ENCODE measurements at regions not wholly inside any gene's neighbourhood (a gene's known extent, or its start where the extent isn't known, plus 50 kb on each side); places are given as distances from the start of the nearest gene placed in this dataset.

DNA sequence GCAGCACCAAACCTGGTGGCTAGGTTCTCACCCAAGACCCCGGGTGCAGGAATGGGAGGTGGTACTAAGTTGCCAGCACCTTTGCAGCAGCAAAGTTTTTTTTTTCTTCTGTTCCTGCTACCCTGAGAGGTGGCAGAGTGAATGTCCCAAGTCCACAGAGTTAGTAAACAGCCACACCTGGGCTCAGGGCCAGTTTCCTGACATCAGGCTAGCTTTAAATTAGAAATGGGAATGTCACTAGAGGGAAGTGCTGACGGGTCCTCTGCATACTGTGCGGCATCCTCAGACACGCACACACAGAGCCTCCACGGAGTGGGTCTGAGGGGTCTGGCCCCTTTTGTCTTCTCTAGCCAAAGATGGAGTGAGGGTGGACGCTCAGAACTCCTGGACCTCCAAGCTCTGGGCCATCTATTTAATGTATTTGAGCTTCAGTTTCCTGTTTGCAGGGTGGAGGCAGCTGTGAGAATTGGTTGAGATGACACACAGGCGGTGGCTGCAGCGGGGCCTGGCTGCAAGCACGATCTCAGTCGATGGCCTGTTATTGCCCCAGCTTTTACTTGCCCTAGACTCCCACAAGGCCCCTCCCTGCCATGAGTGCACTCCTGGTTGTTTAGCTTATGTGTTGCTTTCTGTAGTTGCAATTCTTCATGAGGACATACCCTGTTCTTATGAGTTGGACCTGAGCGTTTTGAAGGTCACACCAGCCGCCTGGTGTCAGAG, 751.4 kb upstream of the HS6ST1 start:
- H3K4me3 ChIP-seq (ENCODE audit: low read depth, low read length): no peak overlapping the region
- H3K27me3 ChIP-seq (ENCODE audit: control insufficient read depth, insufficient read depth, low read length): no peaks in the 10 kb centered on the region
- Mint-ChIP-seq H3K27me3 (no peaks in the 10 kb centered on the region), H3K4me3 (no peak overlapping the region), H3K9me3 (peaks cover 0 to 2% (median 0%) of the 10 kb centered on the region in 7 donors), H3K27ac (no peak overlapping the region), H3K4me1 (no peaks in the 10 kb centered on the region), H3K36me3 (no peaks in the 10 kb centered on the region)
- no peak for ATAC-seq (ENCODE audit: low read depth in 2 of 2)
- no peaks in the 10 kb centered on the region for H3K9me3 ChIP-seq (ENCODE audit: control insufficient read depth in 2 of 2, low read length in 2 of 2)
- no peak for DNase-seq
- no peaks in the 10 kb centered on the region for H3K36me3 ChIP-seq (ENCODE audit: control insufficient read depth, insufficient read depth, low read length)
- H3K4me1 ChIP-seq (ENCODE audit: control insufficient read depth, insufficient read depth, low read length, poor library complexity, severe bottlenecking): no peaks in the 10 kb centered on the region
- no peak overlapping the region for H3K27ac ChIP-seq (ENCODE audit: insufficient read depth, low read length, poor library complexity, severe bottlenecking)

DNA sequence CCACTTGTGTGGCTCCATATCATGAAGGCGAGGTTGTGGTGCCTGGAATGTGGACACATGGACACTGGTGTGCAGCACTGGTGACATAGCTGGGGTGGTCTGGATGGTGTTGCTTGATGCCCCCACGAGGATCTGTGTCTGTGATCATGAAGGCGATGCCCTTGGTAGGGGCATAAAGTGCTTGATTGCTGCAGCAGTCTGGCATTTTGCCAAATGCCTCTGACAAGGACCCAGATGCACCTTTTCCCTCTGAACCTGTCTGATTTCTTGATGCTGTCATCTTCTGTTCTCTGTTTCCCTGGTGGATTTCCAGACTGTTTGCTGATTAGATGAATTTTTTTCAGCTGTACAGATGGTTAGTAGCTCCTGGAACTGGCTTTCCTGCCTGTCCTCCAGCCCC, 752.0 kb upstream of the HS6ST1 start:
- no peaks in the 10 kb centered on the region for H3K9me3 ChIP-seq (ENCODE audit: control insufficient read depth in 2 of 2, low read length in 2 of 2)
- no peak for ATAC-seq (ENCODE audit: low read depth in 2 of 2)
- Mint-ChIP-seq H3K36me3 (no peaks in the 10 kb centered on the region), H3K9me3 (peaks cover 0 to 2% (median 0%) of the 10 kb centered on the region in 7 donors), H3K4me3 (no peak overlapping the region), H3K27ac (no peak overlapping the region), H3K27me3 (no peaks in the 10 kb centered on the region), H3K4me1 (no peaks in the 10 kb centered on the region)
- H3K4me1 ChIP-seq (ENCODE audit: control insufficient read depth, insufficient read depth, low read length, poor library complexity, severe bottlenecking): no peaks in the 10 kb centered on the region
- no peak overlapping the region for H3K27ac ChIP-seq (ENCODE audit: insufficient read depth, low read length, poor library complexity, severe bottlenecking)
- DNase-seq: no peak
- no peaks in the 10 kb centered on the region for H3K36me3 ChIP-seq (ENCODE audit: control insufficient read depth, insufficient read depth, low read length)
- no peak overlapping the region for H3K4me3 ChIP-seq (ENCODE audit: low read depth, low read length)
- H3K27me3 ChIP-seq (ENCODE audit: control insufficient read depth, insufficient read depth, low read length): no peaks in the 10 kb centered on the region

DNA sequence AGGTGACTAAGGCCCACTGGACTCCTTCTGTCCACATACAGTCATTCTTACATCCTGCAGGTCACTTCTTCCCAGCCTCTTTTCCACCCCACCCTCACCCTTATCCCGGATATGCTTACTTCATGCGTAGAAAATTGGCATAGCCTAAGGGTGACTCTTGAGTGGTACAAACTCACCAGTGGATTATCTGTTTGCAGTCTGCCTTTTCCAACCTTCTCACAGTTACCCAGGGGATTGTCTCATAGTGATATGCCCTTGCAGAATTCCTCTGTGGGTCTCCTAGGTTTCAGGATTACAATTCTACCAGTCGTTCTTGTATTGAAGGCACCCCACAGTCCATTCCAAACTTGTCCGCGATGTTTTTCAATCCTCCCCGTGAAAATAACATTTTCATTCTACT, 752.9 kb upstream of the HS6ST1 start:
- Histone ChIP-seq H3K9me3 (ENCODE audit: control insufficient read depth in 2 of 2, low read length in 2 of 2) (no peaks in the 10 kb centered on the region), H3K4me1 (ENCODE audit: control insufficient read depth, insufficient read depth, low read length, poor library complexity, severe bottlenecking) (no peaks in the 10 kb centered on the region), H3K27me3 (ENCODE audit: control insufficient read depth, insufficient read depth, low read length) (no peaks in the 10 kb centered on the region), H3K27ac (ENCODE audit: insufficient read depth, low read length, poor library complexity, severe bottlenecking) (no peak overlapping the region), H3K4me3 (ENCODE audit: low read depth, low read length) (no peak overlapping the region), H3K36me3 (ENCODE audit: control insufficient read depth, insufficient read depth, low read length) (no peaks in the 10 kb centered on the region)
- ATAC-seq (ENCODE audit: low read depth in 2 of 2) (no peak), DNase-seq (no peak)
- no peaks in the 10 kb centered on the region for H3K36me3 Mint-ChIP-seq
- H3K27ac Mint-ChIP-seq: no peak overlapping the region
- H3K4me1 Mint-ChIP-seq: no peaks in the 10 kb centered on the region
- no peak overlapping the region for H3K4me3 Mint-ChIP-seq
- H3K9me3 Mint-ChIP-seq: peaks cover 0 to 2% (median 0%) of the 10 kb centered on the region in 7 donors
- H3K27me3 Mint-ChIP-seq: no peaks in the 10 kb centered on the region

DNA sequence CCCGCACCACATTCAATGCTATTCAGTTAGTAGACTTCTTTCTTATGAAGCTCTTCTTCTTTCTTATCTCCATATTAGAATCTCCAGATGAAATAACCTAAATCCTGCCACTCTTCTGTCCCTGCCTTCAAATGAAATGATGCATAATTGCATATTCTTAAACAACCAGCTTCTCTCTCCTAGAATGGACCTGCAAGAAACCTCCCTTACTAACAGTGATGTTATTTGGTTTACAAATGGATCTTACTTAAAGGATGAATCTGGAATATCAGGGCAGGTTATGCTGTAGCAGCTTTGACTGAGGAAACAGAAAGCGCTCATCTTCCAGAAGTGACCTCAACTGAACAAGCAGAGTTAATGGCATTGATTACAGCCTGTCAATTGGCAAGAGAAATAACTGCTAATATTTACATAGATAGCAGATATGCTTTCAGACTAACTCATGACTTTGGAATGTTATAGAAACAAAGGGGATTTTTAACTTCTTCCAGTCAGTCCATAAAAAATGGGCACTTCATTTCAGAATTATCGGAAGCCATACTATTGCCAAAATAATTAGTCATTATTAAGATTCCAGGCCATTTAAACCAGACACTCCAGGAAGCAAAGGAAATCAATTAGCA, 755.7 kb upstream of the HS6ST1 start:
- Histone ChIP-seq H3K36me3 (ENCODE audit: control insufficient read depth, insufficient read depth, low read length) (no peaks in the 10 kb centered on the region), H3K9me3 (ENCODE audit: control insufficient read depth in 2 of 2, low read length in 2 of 2) (no peaks in the 10 kb centered on the region), H3K4me3 (ENCODE audit: low read depth, low read length) (no peak overlapping the region), H3K27ac (ENCODE audit: insufficient read depth, low read length, poor library complexity, severe bottlenecking) (no peak overlapping the region), H3K27me3 (ENCODE audit: control insufficient read depth, insufficient read depth, low read length) (no peaks in the 10 kb centered on the region), H3K4me1 (ENCODE audit: control insufficient read depth, insufficient read depth, low read length, poor library complexity, severe bottlenecking) (no peaks in the 10 kb centered on the region)
- no peaks in the 10 kb centered on the region for H3K27me3 Mint-ChIP-seq
- H3K27ac Mint-ChIP-seq: no peak overlapping the region
- H3K4me1 Mint-ChIP-seq: no peaks in the 10 kb centered on the region
- H3K36me3 Mint-ChIP-seq: no peaks in the 10 kb centered on the region
- ATAC-seq (ENCODE audit: low read depth in 2 of 2) (no peak), DNase-seq (no peak)
- peaks cover 0 to 2% (median 0%) of the 10 kb centered on the region in 7 donors for H3K9me3 Mint-ChIP-seq
- H3K4me3 Mint-ChIP-seq: no peak overlapping the region

DNA sequence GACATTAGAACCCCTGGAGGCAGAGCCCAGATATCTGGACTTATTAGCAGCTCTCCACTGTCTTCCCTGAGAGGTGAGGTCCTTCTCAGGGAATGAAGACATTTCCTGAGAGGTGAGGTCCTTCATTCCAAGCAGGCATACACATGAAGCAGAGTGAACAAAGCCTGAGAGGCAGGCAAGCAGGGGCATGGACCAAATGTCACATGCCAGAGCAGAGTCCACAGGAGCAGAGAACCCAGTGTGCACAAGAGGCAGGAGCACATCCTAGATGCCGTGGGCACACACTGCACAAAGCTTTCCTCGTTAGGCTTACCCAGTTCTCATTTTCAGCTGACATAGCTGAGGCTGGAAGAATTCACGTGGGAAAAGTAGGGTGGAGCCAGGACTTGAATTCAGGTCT, 759.9 kb upstream of the HS6ST1 start:
- Mint-ChIP-seq H3K36me3 (no peaks in the 10 kb centered on the region), H3K9me3 (no peaks in the 10 kb centered on the region), H3K27ac (no peak overlapping the region), H3K4me3 (no peak overlapping the region), H3K27me3 (no peaks in the 10 kb centered on the region), H3K4me1 (no peaks in the 10 kb centered on the region)
- no peaks in the 10 kb centered on the region for H3K36me3 ChIP-seq (ENCODE audit: control insufficient read depth, insufficient read depth, low read length)
- no peak for DNase-seq
- H3K27ac ChIP-seq (ENCODE audit: insufficient read depth, low read length, poor library complexity, severe bottlenecking): no peak overlapping the region
- no peaks in the 10 kb centered on the region for H3K4me1 ChIP-seq (ENCODE audit: control insufficient read depth, insufficient read depth, low read length, poor library complexity, severe bottlenecking)
- H3K9me3 ChIP-seq (ENCODE audit: control insufficient read depth in 2 of 2, low read length in 2 of 2): no peaks in the 10 kb centered on the region
- H3K27me3 ChIP-seq (ENCODE audit: control insufficient read depth, insufficient read depth, low read length): no peaks in the 10 kb centered on the region
- no peak overlapping the region for H3K4me3 ChIP-seq (ENCODE audit: low read depth, low read length)
- ATAC-seq (ENCODE audit: low read depth in 2 of 2): no peak

DNA sequence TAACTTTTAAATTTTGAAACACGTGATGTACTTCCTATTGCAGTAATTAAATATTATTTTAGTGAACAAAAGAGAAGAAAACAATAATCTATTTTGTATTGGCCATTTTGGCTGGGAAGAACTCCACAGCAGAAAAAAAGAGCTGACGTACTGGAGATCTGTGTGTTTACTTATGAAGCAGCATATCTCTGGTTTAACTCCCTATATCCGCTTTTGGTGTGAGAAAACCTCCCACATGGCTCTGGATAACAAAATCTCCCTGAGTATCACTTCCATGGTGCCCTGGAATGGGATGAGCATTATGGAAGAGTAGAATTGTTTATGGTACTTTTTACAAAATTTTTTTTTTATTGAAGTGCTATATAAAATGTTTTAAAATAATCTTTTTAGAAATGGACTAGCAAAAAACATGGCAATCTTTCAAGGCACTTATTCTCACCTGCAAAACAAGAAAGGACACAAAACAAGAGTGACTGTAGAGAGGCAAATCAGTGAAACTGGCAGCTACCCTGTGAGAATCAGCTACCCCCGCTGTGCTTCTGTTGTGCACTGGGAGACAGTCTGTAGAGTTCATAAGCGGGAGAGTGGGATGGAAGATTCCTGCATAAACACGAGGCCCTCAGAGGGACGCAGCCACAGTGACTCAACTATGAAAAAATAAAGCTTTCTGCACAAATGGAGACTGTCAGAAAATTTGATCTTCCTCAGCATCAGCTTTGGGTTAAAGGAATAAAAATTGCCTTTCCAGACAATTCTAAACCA, 762.2 kb upstream of the HS6ST1 start:
- H3K4me1 Mint-ChIP-seq: no peaks in the 10 kb centered on the region
- Histone ChIP-seq H3K4me1 (ENCODE audit: control insufficient read depth, insufficient read depth, low read length, poor library complexity, severe bottlenecking) (no peaks in the 10 kb centered on the region), H3K27me3 (ENCODE audit: control insufficient read depth, insufficient read depth, low read length) (no peaks in the 10 kb centered on the region), H3K27ac (ENCODE audit: insufficient read depth, low read length, poor library complexity, severe bottlenecking) (no peak overlapping the region), H3K36me3 (ENCODE audit: control insufficient read depth, insufficient read depth, low read length) (no peaks in the 10 kb centered on the region), H3K9me3 (ENCODE audit: control insufficient read depth in 2 of 2, low read length in 2 of 2) (no peaks in the 10 kb centered on the region), H3K4me3 (ENCODE audit: low read depth, low read length) (no peak overlapping the region)
- H3K36me3 Mint-ChIP-seq: no peaks in the 10 kb centered on the region
- DNase-seq: no peak
- H3K9me3 Mint-ChIP-seq: no peaks in the 10 kb centered on the region
- H3K4me3 Mint-ChIP-seq: no peak overlapping the region
- no peak for ATAC-seq (ENCODE audit: low read depth in 2 of 2)
- no peak overlapping the region for H3K27ac Mint-ChIP-seq
- H3K27me3 Mint-ChIP-seq: no peaks in the 10 kb centered on the region

DNA sequence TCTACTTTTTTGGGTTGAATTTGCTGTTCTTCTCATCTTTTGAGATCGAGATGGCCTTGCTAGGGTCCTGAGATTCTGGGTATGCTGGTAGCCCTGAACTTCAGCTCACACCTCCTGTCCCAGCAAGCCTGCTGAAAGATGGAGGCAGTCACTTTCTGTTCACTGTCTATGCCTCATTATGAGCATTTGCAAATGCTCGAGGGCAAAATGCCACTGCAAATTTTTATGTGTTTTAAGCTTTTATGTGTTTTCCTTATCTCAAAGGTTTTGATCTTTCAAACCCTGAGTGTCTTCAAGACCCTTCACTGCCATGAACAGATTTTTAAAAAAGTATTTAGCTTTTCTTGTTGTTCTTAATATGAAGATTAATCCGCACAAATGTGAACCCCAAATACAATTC, 766.7 kb upstream of the HS6ST1 start:
- no peak overlapping the region for H3K4me3 ChIP-seq (ENCODE audit: low read depth, low read length)
- no peaks in the 10 kb centered on the region for H3K27me3 ChIP-seq (ENCODE audit: control insufficient read depth, insufficient read depth, low read length)
- Mint-ChIP-seq H3K27me3 (no peaks in the 10 kb centered on the region), H3K9me3 (no peaks in the 10 kb centered on the region), H3K4me1 (no peaks in the 10 kb centered on the region), H3K36me3 (no peaks in the 10 kb centered on the region), H3K27ac (no peak overlapping the region), H3K4me3 (no peak overlapping the region)
- H3K36me3 ChIP-seq (ENCODE audit: control insufficient read depth, insufficient read depth, low read length): no peaks in the 10 kb centered on the region
- H3K4me1 ChIP-seq (ENCODE audit: control insufficient read depth, insufficient read depth, low read length, poor library complexity, severe bottlenecking): no peaks in the 10 kb centered on the region
- H3K27ac ChIP-seq (ENCODE audit: insufficient read depth, low read length, poor library complexity, severe bottlenecking): no peak overlapping the region
- DNase-seq (no peak), ATAC-seq (ENCODE audit: low read depth in 2 of 2) (no peak)
- H3K9me3 ChIP-seq (ENCODE audit: control insufficient read depth in 2 of 2, low read length in 2 of 2): no peaks in the 10 kb centered on the region

Data from CD4-positive, CD25-positive, alpha-beta regulatory T cell (primary cell).